Stimulated activated CD4-positive, alpha-beta T cell treated with anti-CD3 and anti-CD28 coated beads, Interleukin-4, amount 100 ng/mL, for 1 hour (primary cell): ENCODE measurements at regions not wholly inside any gene's neighbourhood (a gene's known extent, or its start where the extent isn't known, plus 50 kb on each side); places are given as distances from the start of the nearest gene placed in this dataset.

ENCODE experiments used
- DNase-seq: peaks from one replicate; pipeline ENCODE4 v3.0.0-alpha.2; 2020

- DNase-seq = no peak
These were observed 65.5 kb upstream of the HS3ST1 start for GRCh38 chr4:11494232-11494631.

GRCh38 chr4:11489453-11490083 lies 60.9 kb upstream of the HS3ST1 start:
- DNase-seq = no peak

- no peak for DNase-seq
These were observed 60.2 kb upstream of the HS3ST1 start for GRCh38 chr4:11488657-11489452.

- DNase-seq = no peak
These were observed 59.3 kb upstream of the HS3ST1 start for GRCh38 chr4:11487868-11488544.

GRCh38 chr4:11487139-11487538 lies 58.4 kb upstream of the HS3ST1 start:
- DNase-seq = no peak

- no peak for DNase-seq
These were observed 57.2 kb upstream of the HS3ST1 start for GRCh38 chr4:11485926-11486325.

- DNase-seq = no peak
These were observed 55.8 kb upstream of the HS3ST1 start for GRCh38 chr4:11484531-11484930.

- no peak for DNase-seq
These were observed 54.4 kb upstream of the HS3ST1 start for GRCh38 chr4:11483046-11483445.

GRCh38 chr4:11480683-11481082 lies 52.0 kb upstream of the HS3ST1 start:
- no peak for DNase-seq
